KMS-11 (cell line): ENCODE measurements at regions not wholly inside any gene's neighbourhood (a gene's known extent, or its start where the extent isn't known, plus 50 kb on each side); places are given as distances from the start of the nearest gene placed in this dataset.
"Not testable (repeated sequence)": the region's sequence is repeated elsewhere in the genome, so short reads cannot be mapped to it uniquely, and the experiment has no call there.

Source experiments
- H2AFZ ChIP-seq: fragments of 200-600 bp; sonication (generic); 2 replicates; pipeline ENCODE4 v1.6.1; 2016; ENCODE audit warnings: antibody characterized with exemption, mixed run types, low read depth
- H3K27ac ChIP-seq: fragments of 200-600 bp; sonication (generic); 2 replicates; pipeline ENCODE4 v1.6.1; 2016; ENCODE audit warnings: mild to moderate bottlenecking, mixed run types
- H3K27me3 ChIP-seq: fragments of 200-600 bp; sonication (generic); 2 replicates; pipeline ENCODE4 v1.6.1; 2017; ENCODE audit warnings: mild to moderate bottlenecking, low read depth, mixed run types, moderate library complexity; ENCODE audit not compliant: insufficient read depth
- H3K36me3 ChIP-seq: fragments of 200-600 bp; sonication (generic); 2 replicates; pipeline ENCODE4 v1.6.1; 2017; ENCODE audit warnings: mild to moderate bottlenecking, mixed run types; ENCODE audit not compliant: insufficient read depth
- H3K4me1 ChIP-seq: fragments of 200-600 bp; sonication (generic); 2 replicates; pipeline ENCODE4 v1.6.1; 2016; ENCODE audit warnings: mild to moderate bottlenecking, low read depth, mixed run types; ENCODE audit not compliant: poor library complexity, severe bottlenecking
- H3K4me2 ChIP-seq: fragments of 200-600 bp; sonication (generic); 2 replicates; pipeline ENCODE4 v1.7.0; 2016; ENCODE audit warnings: mild to moderate bottlenecking, mixed run types
- H3K4me3 ChIP-seq: fragments of 200-600 bp; sonication (generic); IDR thresholded peaks from 2 replicates; pipeline ENCODE4 v1.6.1; 2017; ENCODE audit warnings: low read depth, low read length, mixed read lengths; ENCODE audit not compliant: insufficient read depth
- H3K79me2 ChIP-seq: fragments of 200-600 bp; sonication (generic); 2 replicates; pipeline ENCODE4 v1.6.1; 2016; ENCODE audit warnings: low read depth, mixed run types; ENCODE audit not compliant: insufficient read depth
- H3K9ac ChIP-seq: fragments of 200-600 bp; sonication (generic); 2 replicates; pipeline ENCODE4 v1.6.1; 2016; ENCODE audit warnings: mild to moderate bottlenecking, mixed run types
- H4K20me1 ChIP-seq: fragments of 200-600 bp; sonication (generic); 2 replicates; pipeline ENCODE4 v1.6.1; 2016; ENCODE audit warnings: mild to moderate bottlenecking, mixed run types; ENCODE audit not compliant: insufficient read depth

DNA sequence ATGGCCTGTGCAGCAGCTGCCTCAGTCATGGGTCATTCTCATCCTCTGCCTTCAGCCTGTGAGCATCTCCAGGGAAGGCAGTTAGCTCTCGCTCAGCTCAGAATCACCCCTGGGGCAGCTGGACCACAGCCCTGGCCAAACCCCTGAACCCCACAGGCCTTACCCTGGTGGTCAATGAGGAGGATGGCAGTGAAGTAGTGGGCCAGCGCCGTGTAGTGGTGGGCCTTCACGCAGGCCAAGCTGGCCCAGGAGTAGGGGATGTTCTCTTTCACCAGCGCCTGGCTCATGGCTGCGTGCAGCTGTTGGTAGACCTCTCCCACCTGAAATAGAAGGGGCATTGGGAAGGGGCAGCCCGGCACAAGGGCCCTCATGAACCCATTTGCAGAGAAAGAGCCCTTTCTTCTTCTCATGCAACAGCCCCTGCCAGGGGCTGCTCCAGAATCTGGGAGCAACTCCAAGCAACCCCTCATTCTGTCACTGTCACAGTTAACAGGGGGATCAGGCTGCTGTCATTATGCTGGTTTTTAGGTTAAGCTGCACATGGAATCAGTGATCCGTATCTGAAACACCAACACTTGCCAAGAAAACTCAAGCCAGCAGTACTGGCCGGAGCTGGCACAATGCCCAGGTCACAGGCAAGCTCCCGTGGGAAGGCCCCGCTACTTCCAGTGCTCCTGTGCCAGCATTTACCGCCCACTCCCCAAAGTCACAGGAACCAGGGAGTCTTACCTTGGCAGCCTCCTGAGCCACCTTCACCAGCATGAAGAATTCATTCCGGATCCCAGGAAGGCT lies 290.2 kb downstream of the GOLGA6L6 start:
- H4K20me1 ChIP-seq, H3K27me3 ChIP-seq, H3K79me2 ChIP-seq, H3K4me2 ChIP-seq, H3K4me1 ChIP-seq, H3K4me3 ChIP-seq, H3K9ac ChIP-seq, H3K27ac ChIP-seq, H3K36me3 ChIP-seq, H2AFZ ChIP-seq: not testable (repeated sequence)

DNA sequence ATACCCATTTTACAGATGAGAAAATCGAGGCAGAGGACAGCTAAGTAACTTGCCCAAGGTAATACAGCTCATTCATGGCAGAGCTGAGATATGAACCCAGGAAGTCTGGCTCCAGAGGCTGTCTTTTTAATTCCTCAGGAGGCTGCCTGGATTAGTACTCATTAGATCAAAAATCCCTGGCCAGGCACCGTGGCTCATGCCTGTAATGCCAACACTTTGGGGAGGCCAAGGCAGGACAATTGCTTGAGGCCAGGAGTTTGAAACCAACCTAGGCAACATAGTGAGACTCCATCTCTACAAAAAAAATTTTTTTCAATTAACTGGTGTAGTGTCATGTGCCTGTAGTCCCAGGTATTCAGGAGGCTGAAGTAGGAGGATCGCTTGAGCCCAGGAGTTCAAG lies 291.4 kb downstream of the GOLGA6L6 start:
- H3K27ac ChIP-seq, result not testable (repeated sequence)

DNA sequence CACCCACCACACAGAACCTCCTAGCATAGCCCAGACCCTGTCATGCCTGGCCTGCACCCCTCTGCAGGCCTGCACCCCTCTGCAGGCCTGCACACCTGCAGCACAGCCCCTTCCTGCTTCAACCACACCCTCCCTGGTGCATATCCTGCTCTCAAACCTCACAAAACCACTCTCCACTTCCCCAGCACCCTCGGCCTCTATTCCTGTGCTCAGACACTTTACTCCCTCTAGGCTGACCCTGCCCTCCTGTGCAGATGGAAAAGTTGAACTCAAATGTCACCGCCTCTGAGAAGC lies 292.0 kb downstream of the GOLGA6L6 start:
- not testable (repeated sequence) for H3K27ac ChIP-seq, H3K4me2 ChIP-seq, H3K79me2 ChIP-seq, H3K9ac ChIP-seq, H2AFZ ChIP-seq, H3K27me3 ChIP-seq, H4K20me1 ChIP-seq, H3K4me1 ChIP-seq, H3K36me3 ChIP-seq, H3K4me3 ChIP-seq

More for the DNA sequence above, 291.4 kb downstream of the GOLGA6L6 start:
- H3K4me1 ChIP-seq, H3K9ac ChIP-seq, H3K4me2 ChIP-seq, H4K20me1 ChIP-seq, H3K4me3 ChIP-seq, H2AFZ ChIP-seq, H3K36me3 ChIP-seq, H3K79me2 ChIP-seq, H3K27me3 ChIP-seq: not testable (repeated sequence)

DNA sequence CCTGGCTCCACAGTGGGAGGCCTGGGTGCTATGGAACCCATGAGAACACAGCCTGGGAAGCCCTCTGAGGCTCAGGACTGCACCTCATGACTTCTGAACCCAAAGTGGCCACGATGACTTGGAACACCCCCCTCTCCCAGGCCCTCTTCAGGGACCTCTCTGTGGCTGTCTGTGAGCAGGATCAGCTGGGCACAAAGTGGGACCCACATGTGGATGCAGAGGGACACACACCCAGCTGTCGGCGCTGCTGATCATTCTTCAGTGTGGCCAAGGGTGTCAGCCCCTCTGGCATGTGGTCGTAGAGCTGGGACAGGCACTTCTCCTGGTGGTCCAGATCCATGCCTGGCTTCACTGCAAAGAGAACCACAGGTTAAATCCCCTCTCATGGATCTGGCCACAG lies 293.2 kb downstream of the GOLGA6L6 start:
- not testable (repeated sequence) for H3K79me2 ChIP-seq, H3K4me1 ChIP-seq, H3K9ac ChIP-seq, H3K4me3 ChIP-seq, H3K36me3 ChIP-seq, H4K20me1 ChIP-seq, H3K27me3 ChIP-seq, H2AFZ ChIP-seq, H3K27ac ChIP-seq, H3K4me2 ChIP-seq

DNA sequence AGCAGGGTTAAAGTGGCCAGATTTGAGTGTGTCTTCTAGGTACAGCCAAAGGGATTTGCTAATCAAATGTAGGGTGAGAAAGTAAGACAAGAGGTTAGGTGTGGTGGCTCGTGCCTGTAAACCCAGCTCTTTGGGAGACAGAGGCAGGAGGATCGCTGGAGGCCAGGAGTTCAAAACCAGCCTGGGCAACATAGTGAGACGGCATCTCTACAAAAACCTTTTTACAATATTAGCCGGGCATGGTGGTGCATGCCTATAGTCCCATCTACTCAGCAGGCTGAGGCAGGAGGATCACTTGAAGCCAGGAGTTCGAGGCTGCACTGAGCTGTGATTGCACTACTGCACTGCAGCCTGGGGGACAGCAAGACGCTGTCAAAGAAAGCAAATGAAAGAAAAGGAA lies 294.5 kb downstream of the GOLGA6L6 start:
- H3K4me2 ChIP-seq, H4K20me1 ChIP-seq: not testable (repeated sequence)

DNA sequence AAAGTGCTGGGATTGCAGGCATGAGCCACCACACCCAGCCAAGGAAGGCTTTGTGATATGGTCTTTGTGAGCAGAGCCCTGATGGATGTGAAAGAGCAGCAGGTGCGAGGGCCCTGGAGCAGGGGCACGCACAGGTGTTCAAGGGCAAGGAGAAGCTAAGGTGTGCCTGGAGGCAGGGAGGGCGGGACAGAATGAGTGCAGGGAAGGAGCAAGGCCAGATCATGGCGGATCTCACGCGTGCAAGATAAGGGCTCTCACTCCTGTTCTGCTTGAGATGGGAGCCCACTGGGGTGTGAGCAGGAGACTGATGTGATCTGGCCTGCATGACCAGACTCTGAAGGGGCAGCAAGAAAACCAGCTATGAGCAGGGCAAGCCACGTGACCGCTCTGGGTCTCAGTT lies 295.0 kb downstream of the GOLGA6L6 start:
- not testable (repeated sequence) for H3K4me2 ChIP-seq

More for the DNA sequence above, 294.5 kb downstream of the GOLGA6L6 start:
- not testable (repeated sequence) for H3K36me3 ChIP-seq, H3K4me1 ChIP-seq, H3K27ac ChIP-seq, H3K9ac ChIP-seq, H3K79me2 ChIP-seq, H3K4me3 ChIP-seq, H3K27me3 ChIP-seq, H2AFZ ChIP-seq

DNA sequence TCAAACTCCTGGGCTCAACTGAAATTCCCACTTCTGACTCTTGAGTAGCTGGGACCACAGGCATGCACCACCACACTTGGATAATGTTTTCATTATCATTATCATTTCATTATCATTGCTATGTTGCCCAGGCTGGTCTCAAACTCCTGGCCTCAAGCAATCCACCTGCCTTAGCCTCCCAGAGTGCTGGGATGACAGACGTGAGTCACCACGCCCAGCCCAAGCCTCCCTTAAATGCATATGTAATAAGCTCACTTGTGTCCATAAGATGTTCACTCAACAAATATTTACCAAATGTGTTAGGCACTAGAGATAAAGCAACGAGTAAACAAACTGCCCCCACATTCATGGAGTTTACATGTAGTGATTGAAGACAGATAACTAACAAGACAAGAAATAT lies 295.7 kb downstream of the GOLGA6L6 start:
- not testable (repeated sequence) for H3K9ac ChIP-seq, H3K4me2 ChIP-seq, H3K4me3 ChIP-seq, H3K36me3 ChIP-seq, H3K79me2 ChIP-seq, H2AFZ ChIP-seq, H3K27ac ChIP-seq, H4K20me1 ChIP-seq, H3K4me1 ChIP-seq, H3K27me3 ChIP-seq

More for the DNA sequence above, 295.0 kb downstream of the GOLGA6L6 start:
- not testable (repeated sequence) for H3K27ac ChIP-seq, H3K79me2 ChIP-seq, H3K4me3 ChIP-seq, H3K4me1 ChIP-seq, H2AFZ ChIP-seq, H4K20me1 ChIP-seq, H3K36me3 ChIP-seq, H3K27me3 ChIP-seq, H3K9ac ChIP-seq

DNA sequence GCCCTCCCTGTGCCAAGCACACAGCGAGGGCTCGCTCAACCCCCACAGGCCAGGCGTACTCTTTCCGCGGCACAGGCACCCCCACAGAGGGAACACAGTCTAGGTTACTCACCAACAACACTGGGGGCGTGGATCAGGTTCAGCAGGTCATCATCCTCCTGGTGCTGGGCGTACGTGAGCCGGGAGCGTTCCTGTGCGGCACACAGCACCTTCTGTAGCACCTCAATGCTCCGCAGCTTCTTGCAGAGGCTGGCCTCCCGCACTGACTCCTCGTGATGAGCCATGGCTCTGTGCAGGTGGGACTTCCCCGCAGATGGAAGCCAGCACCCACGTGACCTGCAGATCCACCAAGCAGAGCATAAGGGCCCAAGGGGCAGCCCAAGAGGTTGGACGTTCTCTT lies 296.8 kb downstream of the GOLGA6L6 start:
- H3K79me2 ChIP-seq, H3K9ac ChIP-seq, H2AFZ ChIP-seq, H3K4me2 ChIP-seq, H3K4me3 ChIP-seq, H3K36me3 ChIP-seq, H3K4me1 ChIP-seq, H3K27ac ChIP-seq, H4K20me1 ChIP-seq, H3K27me3 ChIP-seq: not testable (repeated sequence)

DNA sequence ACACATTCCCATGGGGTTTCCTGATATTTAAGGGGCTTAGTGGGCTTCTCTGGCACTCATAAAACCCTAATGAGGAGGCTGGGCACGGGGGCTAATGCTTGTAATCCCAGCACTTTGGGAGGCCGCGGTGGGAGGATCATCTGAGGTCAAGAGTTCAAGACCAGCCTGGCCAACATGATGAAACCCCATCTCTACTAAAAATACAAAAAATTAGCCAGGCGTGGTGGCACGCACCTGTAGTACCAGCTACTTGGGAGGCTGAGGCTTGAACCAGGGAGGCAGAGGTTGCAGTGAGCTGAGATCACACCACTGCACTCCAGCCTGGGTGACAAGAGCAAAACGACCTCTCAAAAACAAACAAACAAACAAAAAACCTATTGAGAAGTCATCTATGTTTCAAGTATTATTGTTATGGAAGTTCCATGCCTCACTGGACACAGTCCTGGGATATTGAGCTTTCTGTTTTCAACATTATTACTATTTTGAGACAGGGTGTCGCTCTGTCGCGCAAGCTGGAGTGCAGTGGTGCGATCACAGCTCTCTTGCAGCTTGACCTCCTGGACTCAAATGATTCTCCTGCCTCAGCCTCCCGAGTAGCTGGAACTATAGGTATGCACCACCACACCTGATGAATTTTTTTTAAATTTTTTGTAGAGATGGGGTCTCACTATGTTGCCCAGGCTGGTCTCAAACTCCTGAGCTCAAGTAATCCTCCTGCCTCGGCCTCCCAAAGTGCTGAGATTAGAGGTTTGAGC lies 297.9 kb downstream of the GOLGA6L6 start:
- not testable (repeated sequence) for H3K4me1 ChIP-seq, H3K4me2 ChIP-seq, H4K20me1 ChIP-seq, H3K27me3 ChIP-seq, H3K27ac ChIP-seq, H3K9ac ChIP-seq, H3K36me3 ChIP-seq, H3K4me3 ChIP-seq, H2AFZ ChIP-seq, H3K79me2 ChIP-seq

DNA sequence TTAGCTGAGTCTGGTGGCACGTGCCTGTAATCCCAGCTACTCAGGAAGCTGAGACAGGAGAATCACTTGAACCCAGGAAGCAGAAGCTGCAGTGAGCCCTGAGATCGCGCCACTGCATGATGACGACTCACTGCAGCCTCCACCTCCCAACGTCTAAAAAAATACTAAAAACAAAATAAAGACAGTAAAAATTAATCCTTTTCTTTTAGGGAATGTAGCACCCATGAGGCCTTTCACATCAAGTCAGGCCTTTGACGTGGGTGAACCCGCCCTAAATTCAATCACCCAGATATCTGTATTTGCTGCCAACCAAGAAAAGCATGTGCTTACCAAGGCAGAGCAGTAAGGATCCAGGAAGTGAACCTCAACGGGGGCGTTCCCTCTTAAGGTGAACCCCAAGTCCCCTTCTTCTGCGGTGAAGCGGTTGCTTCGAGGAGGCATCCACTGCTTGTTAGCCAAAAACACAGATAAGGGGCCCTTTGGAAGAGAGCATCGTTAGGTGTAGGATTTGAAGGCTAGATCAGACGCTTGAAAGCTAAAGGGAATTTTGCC lies 301.2 kb downstream of the GOLGA6L6 start:
- not testable (repeated sequence) for H3K4me3 ChIP-seq, H3K79me2 ChIP-seq, H3K4me2 ChIP-seq, H3K36me3 ChIP-seq, H2AFZ ChIP-seq, H4K20me1 ChIP-seq, H3K27ac ChIP-seq, H3K4me1 ChIP-seq, H3K27me3 ChIP-seq, H3K9ac ChIP-seq
